ENCODE measurements at regions not wholly inside any gene's neighbourhood (a gene's known extent, or its start where the extent isn't known, plus 50 kb on each side); places are given as distances from the start of the nearest gene placed in this dataset.
"Not testable (repeated sequence)": the region's sequence is repeated elsewhere in the genome, so short reads cannot be mapped to it uniquely, and the experiment has no call there.

DNA sequence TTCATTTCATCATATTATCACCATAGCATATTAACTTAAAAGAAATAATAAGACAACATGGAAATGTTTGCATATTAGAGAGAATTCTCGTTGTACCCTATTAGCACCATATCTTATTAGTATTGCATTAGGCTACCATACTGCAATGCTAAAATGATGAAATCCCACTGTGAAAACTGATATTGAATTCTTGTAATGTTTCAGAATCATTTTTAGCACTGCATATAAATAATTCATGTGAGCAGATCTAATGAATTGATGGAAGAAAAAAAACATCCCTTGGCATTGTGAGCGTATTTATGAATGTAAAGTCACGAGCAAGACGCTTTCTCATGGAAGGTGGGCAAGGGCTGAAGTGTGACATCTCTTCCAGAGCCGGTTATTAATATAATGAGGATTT lies 257.1 kb upstream of the PTBP2 start:
- DNase-seq = no peak

DNA sequence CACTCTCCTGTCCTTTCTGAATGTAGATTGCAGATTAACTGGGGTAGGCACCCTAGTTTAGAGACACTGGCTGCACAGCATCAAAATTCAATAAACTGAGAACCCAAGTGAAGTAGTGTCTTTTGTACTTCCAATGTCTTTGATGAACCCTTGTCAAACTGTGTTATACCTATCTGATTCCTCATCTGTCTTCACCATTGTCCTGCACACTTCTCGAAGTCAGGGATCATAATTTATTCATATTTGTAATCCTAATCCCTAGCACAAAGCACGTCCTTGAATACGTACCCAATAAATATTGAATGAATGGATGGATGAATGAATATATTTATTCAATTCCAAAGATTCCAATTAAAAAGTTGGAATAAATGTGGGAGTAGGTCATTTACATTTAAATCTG lies 256.6 kb upstream of the PTBP2 start:
- no peak for DNase-seq

DNA sequence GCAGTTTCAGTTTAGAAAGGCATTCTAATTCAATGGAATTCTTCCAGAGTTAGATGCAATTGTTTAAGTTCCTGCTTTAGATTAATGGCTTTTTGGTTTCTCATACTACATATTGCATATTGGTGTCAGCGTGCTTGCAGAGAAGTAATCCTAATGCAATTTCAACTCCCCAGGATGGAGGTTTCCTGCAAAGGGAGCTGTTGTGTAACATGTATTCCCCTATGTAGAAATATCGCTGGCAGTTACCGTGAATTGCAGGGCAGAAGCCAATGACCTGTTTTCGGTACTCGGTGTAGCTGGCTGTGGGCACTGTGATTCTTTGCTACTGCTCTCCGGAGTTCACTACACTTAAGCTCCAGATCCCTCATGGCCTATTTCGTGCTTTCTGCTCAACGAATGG lies 256.1 kb upstream of the PTBP2 start:
- DNase-seq = no peak

- no peak for DNase-seq
Observed at GRCh38 chr1:96466842-96467241, 254.7 kb upstream of the PTBP2 start.

- DNase-seq = not testable (repeated sequence)
Observed at GRCh38 chr1:96469726-96470125, 251.9 kb upstream of the PTBP2 start.

DNA sequence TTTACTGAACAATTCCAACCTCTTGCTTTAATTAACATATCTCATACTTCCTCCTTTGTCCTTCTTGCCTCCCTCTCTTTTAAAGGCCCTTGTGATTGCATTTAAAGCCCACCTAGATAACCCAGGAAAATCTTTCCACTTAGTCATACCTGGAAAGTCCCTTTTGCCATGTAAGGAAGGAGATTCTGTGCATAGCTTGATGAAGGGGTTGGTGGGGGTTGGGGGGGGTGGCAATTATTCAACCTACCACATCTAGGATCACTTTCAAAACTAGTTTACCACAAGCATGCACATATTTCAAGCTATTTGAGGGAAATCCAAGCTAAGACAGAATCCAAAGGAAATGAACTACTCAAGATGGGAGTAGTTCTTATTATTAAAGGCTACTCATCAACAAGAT lies 249.1 kb upstream of the PTBP2 start:
- no peak for DNase-seq

DNA sequence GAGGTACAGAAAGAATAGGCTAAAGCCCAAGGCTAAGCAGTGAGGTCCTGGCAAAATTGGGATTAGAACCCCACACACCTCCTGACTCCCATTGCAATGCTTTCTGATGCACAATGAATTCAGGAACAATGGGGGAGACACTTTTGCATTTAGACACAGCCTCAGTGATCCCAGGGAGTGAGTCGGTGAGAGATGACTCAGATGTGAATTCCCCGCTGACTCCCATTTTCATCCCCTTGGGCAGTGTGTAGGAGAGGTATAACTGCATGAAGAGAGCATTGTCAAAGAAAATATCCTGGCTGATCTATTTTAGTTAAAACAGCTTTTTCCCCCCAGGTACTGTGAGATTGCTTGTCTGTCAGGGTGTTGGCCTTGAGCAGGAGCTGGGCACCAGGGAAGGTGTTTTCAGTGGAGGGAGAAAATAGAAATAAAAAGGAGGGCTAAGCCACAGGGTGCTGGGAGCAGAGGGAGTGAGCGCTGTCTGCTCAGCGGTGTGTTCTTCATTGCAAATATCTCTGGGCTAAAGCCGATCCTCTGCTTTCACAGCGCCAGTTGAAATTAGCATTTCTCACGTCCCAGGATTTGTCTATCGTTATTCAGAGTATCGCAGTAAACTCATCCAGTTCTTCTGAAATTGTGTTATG lies 247.7 kb upstream of the PTBP2 start:
- DNase-seq = no peak

GRCh38 chr1:96474985-96475743 lies 246.4 kb upstream of the PTBP2 start:
- no peak for DNase-seq

- no peak for DNase-seq
Observed at GRCh38 chr1:96475903-96476302, 245.7 kb upstream of the PTBP2 start.

- DNase-seq = no peak
Observed at GRCh38 chr1:96478228-96478627, 243.4 kb upstream of the PTBP2 start.

- DNase-seq = no peak
Observed at GRCh38 chr1:96481409-96481808, 240.2 kb upstream of the PTBP2 start.

DNA sequence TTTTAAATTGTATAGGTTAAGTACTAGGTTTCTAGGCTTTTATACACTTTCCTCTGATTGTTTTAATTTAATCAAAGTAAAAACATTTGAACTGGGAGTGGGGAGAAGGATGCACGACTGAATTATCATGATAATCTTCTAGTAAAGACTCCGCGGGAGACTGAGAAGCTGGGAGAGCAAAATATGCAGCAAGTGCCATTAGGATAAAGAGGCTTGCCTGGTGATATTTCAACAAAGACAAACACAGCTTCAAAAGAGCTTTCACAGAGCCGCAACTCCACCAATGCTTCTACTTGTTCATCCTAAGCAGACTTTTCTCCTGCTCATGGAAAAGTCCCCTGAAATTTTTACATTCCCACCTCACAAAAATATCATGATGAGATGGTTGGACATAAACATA lies 239.0 kb upstream of the PTBP2 start:
- DNase-seq = no peak

- no peak for DNase-seq
Observed at GRCh38 chr1:96487394-96487793, 234.2 kb upstream of the PTBP2 start.

DNA sequence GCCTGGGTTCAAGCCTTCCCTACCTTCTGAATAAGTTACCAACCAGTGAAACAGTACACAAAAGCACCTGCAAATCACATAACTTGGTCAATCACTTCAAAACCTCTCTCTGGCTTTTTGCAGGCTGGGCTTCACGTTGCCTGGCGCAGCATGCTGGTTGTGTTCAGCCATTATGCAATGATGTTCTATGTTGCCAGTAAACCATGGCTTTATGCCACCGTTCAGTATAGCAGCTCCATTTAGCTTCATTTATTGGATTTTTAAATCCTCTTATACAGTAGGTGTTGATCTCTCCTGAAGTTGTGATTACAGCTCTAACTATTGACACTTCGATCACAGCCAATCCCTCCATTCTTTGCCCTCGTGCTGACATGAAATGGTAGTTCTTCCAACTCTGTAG lies 233.6 kb upstream of the PTBP2 start:
- no peak for DNase-seq

DNA sequence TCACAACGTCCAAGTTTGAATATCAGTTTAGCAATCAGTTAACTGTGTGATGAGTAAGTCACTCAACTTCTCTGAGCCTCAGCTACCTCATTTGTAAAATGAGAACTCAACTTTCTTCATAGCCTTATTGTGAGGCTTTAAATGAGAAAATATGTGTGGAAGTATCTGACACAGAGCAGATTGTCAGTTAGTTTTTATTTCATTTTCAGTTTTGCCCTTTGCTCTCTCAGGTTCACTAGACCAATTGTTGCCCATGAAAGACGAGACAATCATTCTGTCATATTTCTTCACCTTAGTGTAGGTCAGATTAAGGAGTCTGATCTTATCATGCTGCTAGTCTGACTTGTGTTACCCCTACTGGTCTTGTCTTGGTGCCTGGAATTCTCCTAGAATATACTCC lies 232.8 kb upstream of the PTBP2 start:
- DNase-seq = no peak

GRCh38 chr1:96492236-96492635 lies 229.3 kb upstream of the PTBP2 start:
- DNase-seq = no peak

DNA sequence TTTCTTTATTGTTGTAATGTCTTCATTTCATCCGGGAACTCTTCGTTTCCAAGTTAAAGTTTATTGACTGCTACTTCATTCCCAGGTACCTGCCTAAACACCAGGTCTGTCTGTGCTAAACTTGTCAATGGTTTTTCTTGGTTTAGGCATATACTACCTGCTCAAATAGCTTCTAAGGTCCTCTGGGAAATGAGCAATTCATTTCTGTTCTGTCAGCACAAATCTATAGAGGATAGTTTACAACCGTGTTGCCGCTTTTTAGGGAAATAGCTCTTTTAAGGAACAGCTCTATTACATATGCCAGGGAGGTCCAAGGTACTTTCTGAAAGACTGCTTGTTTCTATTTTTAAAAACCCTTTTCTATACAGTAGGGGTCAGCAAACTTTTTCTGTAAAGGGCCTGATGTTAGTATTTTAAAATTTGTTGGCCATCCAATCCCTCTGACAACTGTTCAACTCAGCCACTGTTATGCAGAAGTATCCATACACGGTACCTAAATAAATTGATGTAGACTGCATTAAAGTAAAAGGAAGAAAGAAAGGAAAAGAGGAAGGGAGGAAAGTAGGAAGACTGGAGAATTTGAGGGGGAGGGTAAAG lies 222.7 kb upstream of the PTBP2 start:
- no peak for DNase-seq

DNA sequence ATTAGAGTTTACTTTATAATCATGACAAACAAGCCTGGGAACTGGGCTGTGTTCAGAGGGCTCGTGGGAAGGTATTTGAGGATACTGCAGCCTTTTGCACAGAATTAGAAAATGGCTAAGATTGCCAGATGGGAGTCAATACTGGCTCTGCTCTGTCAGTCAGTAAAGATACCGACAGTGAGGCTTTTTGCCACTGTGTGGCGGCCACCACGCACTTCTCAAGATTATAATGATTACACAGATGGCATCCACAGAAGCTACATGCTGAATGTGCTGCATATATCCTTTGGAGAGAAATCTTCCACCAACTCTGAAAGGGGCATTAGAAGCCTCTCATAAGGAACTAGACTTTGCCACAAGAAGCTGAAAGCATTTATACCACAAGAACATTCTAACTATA lies 213.4 kb upstream of the PTBP2 start:
- DNase-seq = peak; percentile 5

DNA sequence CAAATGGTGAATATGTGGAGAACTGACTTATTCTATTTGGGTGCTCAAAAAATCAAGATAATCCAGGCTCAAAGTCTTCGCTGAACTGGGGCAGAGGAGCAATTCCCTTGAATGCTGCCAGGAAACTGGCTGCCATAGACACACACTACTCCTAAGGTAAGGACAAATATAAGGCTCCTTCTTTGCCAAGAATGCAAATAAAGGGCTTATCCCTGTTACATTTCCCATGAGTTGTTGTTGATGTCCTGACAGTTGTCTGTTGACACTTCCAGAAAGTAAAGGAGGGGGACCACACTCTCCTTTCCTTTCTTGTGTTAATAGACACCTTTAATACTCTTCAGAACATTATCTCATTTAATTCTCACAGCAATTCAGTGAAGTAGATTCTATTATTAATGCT lies 212.2 kb upstream of the PTBP2 start:
- DNase-seq = no peak

- no peak for DNase-seq
Observed at GRCh38 chr1:96509951-96510350, 211.6 kb upstream of the PTBP2 start.

DNA sequence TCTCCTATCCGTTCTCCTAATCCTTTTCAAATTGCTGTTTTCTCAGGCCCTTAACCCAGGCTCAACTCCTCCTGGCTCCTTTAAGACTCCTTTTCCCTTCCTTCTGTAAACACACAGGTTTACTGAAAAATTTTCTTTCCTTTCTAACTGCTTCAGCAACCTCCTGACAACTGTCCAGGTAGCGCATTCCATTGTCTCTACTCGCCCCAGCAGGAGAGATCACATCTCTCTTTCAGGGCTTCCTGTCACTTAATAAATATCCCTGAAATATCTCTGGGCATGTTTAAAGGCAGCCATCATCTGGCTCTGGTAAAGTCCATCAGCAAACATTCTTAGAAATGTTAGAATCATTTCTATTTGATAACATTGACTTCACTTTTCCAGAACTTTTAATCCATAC lies 211.2 kb upstream of the PTBP2 start:
- DNase-seq = no peak

GRCh38 chr1:96510911-96511310 lies 210.7 kb upstream of the PTBP2 start:
- DNase-seq = no peak

DNA sequence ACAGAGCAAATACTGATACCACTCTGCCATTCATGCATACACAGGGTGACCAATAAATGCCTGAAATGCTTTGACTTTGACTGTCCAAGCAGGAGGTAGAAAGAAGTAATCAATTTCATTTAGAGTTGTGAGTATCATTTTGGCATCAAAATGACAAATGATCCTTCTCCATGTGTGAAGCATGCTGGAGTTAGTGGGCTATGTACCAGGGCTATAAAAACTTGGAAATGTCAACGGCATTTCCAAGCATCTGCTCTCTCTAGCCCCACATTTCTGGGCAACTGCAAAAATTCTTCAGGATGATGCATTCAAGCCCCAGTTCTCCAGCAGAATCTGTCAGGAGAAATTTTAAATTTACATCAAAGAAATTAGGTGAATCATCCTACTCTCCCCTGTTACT lies 208.4 kb upstream of the PTBP2 start:
- no peak for DNase-seq

DNA sequence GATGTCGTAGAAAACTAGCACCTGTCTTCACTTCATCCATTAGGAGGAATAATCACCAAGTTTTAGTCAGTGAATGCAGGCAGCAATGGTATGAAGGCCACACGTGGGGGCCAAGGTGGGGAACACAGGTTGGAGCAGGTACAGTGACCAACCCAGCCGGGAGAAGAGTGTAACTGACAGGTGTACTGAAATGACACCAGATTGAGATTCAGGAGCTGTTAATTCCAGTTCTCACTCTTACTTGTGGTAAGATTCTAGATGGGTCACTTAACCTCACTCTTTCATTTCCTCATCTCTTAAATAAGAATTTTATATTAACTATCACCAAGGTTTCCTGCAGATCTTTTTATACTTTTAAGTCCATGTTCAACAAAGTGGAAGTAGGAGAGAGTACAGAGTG lies 206.2 kb upstream of the PTBP2 start:
- no peak for DNase-seq

Data from occipital lobe (tissue), 1 donor.